ENCODE measurements at regions not wholly inside any gene's neighbourhood (a gene's known extent, or its start where the extent isn't known, plus 50 kb on each side); places are given as distances from the start of the nearest gene placed in this dataset.
A peak's percentile ranks its signal among the peaks of the same experiment; 100 is the strongest.

- Mint-ChIP-seq H3K4me3 (no peak overlapping the region), H3K27ac (peak overlapping the region in 1 of 3 experiments; percentile 7; a peak in 2 of 7 replicates), H3K27me3 (ENCODE audit: low read depth) (no peaks in the 10 kb centered on the region), H3K9me3 (no peaks in the 10 kb centered on the region), H3K36me3 (ENCODE audit: insufficient read depth in 1 of 3, low read depth in 3 of 3) (peaks cover 2 to 15% (median 5%) of the 10 kb centered on the region in 3 experiments; a peak in 4 of 7 replicates), H3K4me1 (peaks cover 25 to 28% of the 10 kb centered on the region in 2 experiments)
- no peak overlapping the region for H3K9ac ChIP-seq (ENCODE audit: extremely low read depth, insufficient read length, low read length)
- no peak overlapping the region for H3K14ac ChIP-seq (ENCODE audit: insufficient read depth, low read length)
- no peak overlapping the region for H2BK20ac ChIP-seq (ENCODE audit: low read depth, low read length, poor library complexity, severe bottlenecking)
- H2BK15ac ChIP-seq (ENCODE audit: low read depth, low read length), result no peak overlapping the region
- no peak overlapping the region for H3T11ph ChIP-seq (ENCODE audit: low read length)
- no peak for DNase-seq
- H3K4ac ChIP-seq (ENCODE audit: low read depth, low read length), result no peak overlapping the region
- H3K23ac ChIP-seq (ENCODE audit: insufficient read length, low read depth, low read length), result no peak overlapping the region
- H3K4me2 ChIP-seq (ENCODE audit: insufficient read depth, insufficient read length, low read length), result no peak overlapping the region
- no peak overlapping the region for H2BK5ac ChIP-seq (ENCODE audit: insufficient read length, low read length)
- no peak overlapping the region for H4K8ac ChIP-seq (replicated peaks; ENCODE audit: insufficient read length, low read depth, low read length)
- no peak overlapping the region for H2BK12ac ChIP-seq (ENCODE audit: insufficient read length, low read depth, low read length)
- H3K27me3 ChIP-seq (ENCODE audit: insufficient read depth, low read length), result no peaks in the 10 kb centered on the region
- no peak overlapping the region for H2BK120ac ChIP-seq (ENCODE audit: low read depth, low read length, poor library complexity, severe bottlenecking)
- H4K5ac ChIP-seq (ENCODE audit: insufficient read length, low read depth, low read length), result no peak overlapping the region
- H4K20me1 ChIP-seq (ENCODE audit: control insufficient read depth, insufficient read depth, insufficient read length), result no peaks in the 10 kb centered on the region
- no peak overlapping the region for H3K18ac ChIP-seq (ENCODE audit: insufficient read length, low read depth, low read length)
- no peaks in the 10 kb centered on the region for H3K79me1 ChIP-seq (ENCODE audit: insufficient read depth, low read depth, low read length, poor library complexity, severe bottlenecking)
- no peak overlapping the region for H2AK5ac ChIP-seq (ENCODE audit: insufficient read length, low read length)
- no peaks in the 10 kb centered on the region for H3K9me3 ChIP-seq (ENCODE audit: control insufficient read depth, low read depth, low read length)
- WGBS (ENCODE audit: extremely low coverage, insufficient read length, low lambda C conversion rate), result no CpG with 5 or more reads among the region's 10 CpGs
- H2AFZ ChIP-seq (ENCODE audit: low read length), result no peak overlapping the region
- H4K91ac ChIP-seq (ENCODE audit: insufficient read length, low read depth, low read length), result no peak overlapping the region
- H3K79me2 ChIP-seq (ENCODE audit: insufficient read depth, low read length), result no peaks in the 10 kb centered on the region
- no peaks in the 10 kb centered on the region for H3K23me2 ChIP-seq (ENCODE audit: insufficient read length, low read depth, low read length, poor library complexity, severe bottlenecking)
- H3K27ac ChIP-seq (ENCODE audit: insufficient read length, low read depth, low read length), result no peak overlapping the region
- no peaks in the 10 kb centered on the region; the same call in 1 of the 2 replicates for H3K4me1 ChIP-seq (ENCODE audit: insufficient read depth, low read length)
- no peak overlapping the region for H3K56ac ChIP-seq (ENCODE audit: insufficient read length, low read depth, low read length)
- TF ChIP-seq CTCF (conservative IDR thresholded peaks at IDR 0.05), result no peak
These were observed 99.7 kb upstream of the BOD1 start for GRCh38 chr5:173716058-173716682.

Measured in H9 (cell line).